HG02588 (cell line): ENCODE measurements at regions not wholly inside any gene's neighbourhood (a gene's known extent, or its start where the extent isn't known, plus 50 kb on each side); places are given as distances from the start of the nearest gene placed in this dataset.
"Not testable (repeated sequence)": the region's sequence is repeated elsewhere in the genome, so short reads cannot be mapped to it uniquely, and the experiment has no call there.

Experiments
- ATAC-seq: cut with Tn5 transposase; IDR thresholded peaks from one replicate; pipeline ENCODE4 v1.9.1; 2021; ENCODE audit warnings: mild to moderate bottlenecking, moderate library complexity; ENCODE audit not compliant: unreplicated experiment

GRCh38 chr7:127530148-127530547, 55.2 kb downstream of the GCC1 start:
- no peak for ATAC-seq

- ATAC-seq, result no peak
Observed at GRCh38 chr7:127527561-127527960, 57.8 kb downstream of the GCC1 start.

DNA sequence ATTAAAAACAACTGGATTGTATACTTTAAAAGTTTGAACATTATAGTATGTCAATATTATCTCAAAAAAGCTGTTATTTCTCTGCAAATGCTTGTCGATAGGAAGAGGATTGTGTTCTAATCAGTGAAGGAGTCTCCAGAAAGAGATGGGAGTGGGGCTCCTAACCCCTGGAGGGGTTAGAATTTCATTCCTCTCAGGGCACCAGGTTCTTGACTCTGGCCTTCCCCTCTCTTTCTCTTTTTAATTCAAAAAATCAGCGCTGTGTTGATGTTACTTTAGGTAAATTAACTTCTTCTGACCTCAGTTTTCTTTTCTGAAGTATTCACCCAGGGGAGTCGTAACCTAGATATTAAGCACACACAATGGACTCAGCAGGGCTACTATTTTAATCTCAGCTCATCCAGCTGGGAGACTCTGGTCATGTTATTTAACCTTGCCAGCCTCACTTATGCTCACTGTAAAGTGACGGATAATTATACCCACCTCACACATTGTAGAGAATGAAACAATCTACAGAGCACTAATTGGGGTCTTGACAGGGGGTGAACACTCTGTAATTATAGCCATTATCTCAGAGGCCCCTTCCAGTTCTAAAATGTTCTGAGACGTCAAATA, 59.4 kb downstream of the GCC1 start:
- ATAC-seq, result no peak

GRCh38 chr7:127516320-127516719, 69.1 kb downstream of the GCC1 start:
- no peak for ATAC-seq

DNA sequence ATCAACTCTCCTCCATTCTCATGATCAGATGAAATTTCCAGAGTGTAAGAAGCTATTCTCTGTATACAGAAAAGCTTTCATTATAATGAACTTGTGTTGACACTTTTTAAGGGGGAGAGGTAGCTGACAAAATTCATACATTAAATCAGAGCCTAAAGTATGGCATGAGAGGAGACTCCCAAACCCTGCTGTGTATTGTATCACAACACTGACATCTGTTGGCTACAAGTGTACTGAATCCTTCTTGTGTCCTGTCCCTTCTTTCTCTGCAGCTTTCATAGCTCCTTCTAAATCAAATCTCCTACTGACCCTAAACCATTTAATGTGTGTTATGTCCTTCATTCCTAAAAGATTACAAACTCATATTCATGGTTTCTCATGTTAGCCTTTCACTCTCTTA, 70.9 kb downstream of the GCC1 start:
- no peak for ATAC-seq

DNA sequence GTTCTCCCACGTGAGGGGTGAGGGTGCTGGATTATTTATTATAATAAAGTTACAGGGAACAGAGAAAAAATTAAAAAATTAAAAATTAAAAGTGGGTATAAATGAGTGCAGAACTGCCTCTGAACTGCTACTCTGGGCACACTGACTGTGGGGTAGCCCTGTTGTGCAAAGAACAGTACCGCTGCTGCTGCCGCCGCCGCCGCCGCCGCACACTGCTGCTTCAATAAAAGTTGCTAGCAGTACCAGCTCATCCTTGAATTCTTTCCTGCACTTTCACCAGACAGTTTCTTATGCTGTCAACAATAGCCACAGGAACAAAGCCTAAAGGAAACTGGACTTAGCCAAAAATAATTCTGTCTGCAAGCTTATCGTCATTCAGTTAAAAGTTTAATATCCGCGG, 72.1 kb downstream of the GCC1 start:
- ATAC-seq, result no peak

- no peak for ATAC-seq
Observed at GRCh38 chr7:127512663-127513062, 72.7 kb downstream of the GCC1 start.

GRCh38 chr7:127504715-127505114, 80.7 kb downstream of the GCC1 start:
- ATAC-seq, result no peak

DNA sequence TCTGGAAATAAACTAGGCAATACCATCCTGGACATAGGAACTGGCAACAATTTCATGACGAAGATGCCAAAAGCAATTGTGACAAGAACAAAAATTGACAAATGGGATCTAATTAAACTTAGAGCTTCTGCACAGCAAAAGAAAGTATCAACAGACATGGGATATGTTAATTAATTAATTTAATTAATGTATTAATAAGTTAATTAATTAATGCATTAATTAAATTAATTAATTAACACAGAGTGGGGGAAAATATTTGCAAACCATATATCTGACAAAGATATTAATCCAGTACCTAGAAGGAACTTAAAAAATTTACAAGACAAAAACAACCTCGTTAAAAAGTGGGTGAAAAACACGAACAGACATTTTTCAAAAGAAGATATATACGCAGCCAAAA, 83.6 kb downstream of the GCC1 start:
- ATAC-seq, result no peak

- ATAC-seq, result no peak
Observed at GRCh38 chr7:127487381-127487780, 94.9 kb upstream of the ZNF800 start.

DNA sequence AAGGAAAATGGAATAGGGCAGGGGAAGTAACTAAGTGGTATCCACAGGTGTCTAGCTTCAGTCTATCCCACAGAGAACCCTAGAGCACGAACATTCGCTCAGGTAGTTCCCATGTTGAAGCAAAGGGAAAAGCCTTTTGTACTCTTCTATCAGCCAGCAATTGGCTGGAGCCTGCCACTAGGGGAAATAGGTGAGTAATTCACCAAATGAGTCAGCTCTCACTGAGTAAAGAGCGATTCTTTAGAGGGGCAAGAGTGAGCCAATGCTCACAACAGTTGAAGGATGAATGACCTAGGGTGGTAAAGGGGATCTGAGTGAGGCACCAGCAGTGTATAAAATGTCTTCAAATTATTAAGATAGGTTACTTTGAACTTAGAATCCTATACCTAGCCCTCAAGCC, 94.1 kb upstream of the ZNF800 start:
- no peak for ATAC-seq

GRCh38 chr7:127485482-127485881, 93.0 kb upstream of the ZNF800 start:
- no peak for ATAC-seq

DNA sequence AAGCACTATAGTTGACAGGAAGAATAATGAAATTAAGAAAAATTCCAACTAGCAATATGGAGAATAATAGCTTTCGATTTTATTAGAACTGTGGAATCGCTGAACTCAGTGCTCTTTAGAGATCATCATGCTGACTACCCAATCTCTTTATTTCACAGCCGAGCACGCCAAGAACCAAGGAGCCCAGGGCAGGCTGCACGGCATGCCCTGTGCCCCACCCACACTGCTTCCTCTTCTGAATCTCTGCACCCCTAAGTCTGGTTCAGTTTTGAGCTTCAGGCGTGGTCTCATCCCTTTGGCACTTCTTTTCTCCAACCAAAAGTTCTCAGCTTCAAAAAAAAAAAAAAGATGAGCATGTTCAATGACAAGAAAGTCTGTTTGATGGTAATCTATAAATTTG, 92.4 kb upstream of the ZNF800 start:
- no peak for ATAC-seq

DNA sequence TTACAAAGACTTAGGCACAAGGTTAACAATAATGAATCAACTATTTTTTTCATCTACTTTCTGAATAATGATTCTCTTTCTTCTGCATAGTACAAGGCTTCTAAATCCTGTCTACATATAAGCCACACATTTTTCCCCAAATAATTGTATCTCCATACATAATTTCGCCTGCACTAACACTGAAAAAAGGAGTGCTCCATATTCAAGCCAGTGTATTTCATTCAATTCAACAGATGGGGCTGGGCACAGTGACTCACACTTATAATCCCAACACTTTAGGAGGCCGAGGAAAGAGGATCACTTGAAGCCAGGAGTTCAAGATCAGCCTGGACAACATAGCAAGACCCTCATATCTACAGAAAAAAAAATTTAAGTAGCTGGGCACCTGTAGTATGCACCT, 86.0 kb upstream of the ZNF800 start:
- no peak for ATAC-seq

GRCh38 chr7:127478024-127478355, 85.5 kb upstream of the ZNF800 start:
- ATAC-seq, result no peak

DNA sequence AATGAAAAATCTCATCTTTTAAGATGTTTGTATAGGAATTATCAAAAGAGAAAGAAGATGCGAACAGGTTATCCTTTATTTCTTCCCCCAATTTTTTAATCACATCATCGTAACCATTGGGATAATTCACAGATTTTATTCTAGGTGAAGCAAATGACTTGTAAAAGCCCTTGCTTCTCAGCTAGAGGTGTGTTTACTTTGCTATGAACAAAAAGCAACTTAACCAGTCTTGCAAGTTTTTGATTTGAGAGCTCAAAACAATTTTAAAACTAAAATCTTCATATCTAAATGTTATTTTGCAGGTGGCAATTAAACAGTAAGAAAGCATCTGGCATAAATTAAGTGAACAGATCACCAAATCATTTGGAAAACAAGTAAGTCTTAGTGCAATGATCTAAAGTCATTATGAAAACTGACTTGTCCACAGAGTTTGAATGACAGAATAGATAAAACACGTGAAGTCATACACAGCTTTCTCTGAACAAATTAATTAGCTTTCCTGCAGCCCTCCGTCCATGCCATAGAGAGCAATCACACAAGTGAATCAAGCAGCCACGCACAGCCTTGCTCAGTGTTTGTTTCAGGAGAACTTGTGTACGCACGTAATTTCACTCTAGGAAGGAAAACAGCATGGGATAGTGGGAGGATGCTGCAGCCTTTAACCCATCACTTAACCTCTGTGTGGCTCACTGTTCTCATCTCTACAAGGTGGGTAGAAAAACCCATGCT, 85.0 kb upstream of the ZNF800 start:
- no peak for ATAC-seq

GRCh38 chr7:127476618-127477017, 84.1 kb upstream of the ZNF800 start:
- ATAC-seq, result no peak

DNA sequence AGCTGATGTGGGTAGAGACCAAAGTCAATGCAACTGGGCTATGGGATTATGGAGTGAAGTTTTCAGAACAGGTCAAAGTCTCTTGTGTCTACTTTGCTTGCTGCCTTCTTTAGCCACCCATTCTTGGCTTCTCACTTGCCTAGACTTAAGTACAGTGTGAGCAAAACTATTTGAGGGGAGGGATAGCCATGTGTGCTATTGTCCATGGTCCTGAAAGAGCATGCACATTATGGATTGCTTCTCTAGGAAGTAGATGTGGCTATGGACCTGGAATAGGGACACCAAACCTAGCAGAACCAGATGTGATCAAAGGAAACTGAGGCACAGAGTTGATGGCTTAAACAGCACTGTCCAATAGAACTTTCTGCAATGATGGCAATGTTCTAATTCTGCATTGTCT, 81.9 kb upstream of the ZNF800 start:
- no peak for ATAC-seq

GRCh38 chr7:127473409-127473808, 80.9 kb upstream of the ZNF800 start:
- no peak for ATAC-seq

DNA sequence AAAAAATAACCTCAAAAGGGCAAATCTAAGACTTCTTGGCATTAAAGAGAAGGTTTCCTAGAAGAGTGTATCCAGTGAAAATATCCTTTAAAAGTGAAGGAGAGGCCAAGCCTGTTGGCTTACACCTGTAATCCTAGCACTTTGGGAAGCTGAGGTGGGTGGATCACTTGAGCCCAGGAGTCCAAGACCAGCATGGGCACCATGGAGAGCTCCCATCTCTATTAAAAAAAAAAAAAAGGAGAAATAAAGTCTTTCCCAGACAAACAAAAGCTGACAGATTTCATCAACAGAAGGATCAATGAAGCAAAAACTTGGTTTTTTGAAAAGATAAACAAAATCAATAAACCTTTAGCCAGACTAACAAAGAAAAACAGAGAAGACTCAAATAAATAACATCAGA, 67.6 kb upstream of the ZNF800 start:
- ATAC-seq, result no peak

GRCh38 chr7:127451258-127451657, 58.8 kb upstream of the ZNF800 start:
- not testable (repeated sequence) for ATAC-seq

- no peak for ATAC-seq
Observed at GRCh38 chr7:127448566-127448965, 56.1 kb upstream of the ZNF800 start.

- peak; percentile 100 for ATAC-seq
Observed at GRCh38 chr7:127447326-127447945, 54.9 kb upstream of the ZNF800 start.
